ENCODE measurements at regions not wholly inside any gene's neighbourhood (a gene's known extent, or its start where the extent isn't known, plus 50 kb on each side); places are given as distances from the start of the nearest gene placed in this dataset.

DNA sequence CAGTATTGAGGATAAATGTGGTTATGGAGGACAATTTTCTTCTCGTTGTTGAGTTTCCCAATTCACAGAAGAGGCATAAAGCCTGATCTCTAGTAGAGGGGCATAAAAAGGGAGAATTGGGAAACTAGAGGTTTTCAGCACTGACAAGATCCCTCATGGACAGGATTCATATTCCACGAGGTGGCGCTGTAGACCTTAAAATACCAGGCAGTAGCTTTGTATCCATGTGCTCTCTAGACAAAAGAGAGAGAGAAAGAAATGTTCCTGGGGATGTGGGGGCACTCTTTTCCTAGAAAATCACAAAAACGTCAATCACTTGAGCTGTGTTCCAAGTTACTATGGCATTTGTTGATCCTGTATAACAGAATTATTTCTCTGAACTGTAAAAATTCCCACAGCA, 128.3 kb downstream of the MAGEE1 start:
- TF ChIP-seq, protein P1, sequence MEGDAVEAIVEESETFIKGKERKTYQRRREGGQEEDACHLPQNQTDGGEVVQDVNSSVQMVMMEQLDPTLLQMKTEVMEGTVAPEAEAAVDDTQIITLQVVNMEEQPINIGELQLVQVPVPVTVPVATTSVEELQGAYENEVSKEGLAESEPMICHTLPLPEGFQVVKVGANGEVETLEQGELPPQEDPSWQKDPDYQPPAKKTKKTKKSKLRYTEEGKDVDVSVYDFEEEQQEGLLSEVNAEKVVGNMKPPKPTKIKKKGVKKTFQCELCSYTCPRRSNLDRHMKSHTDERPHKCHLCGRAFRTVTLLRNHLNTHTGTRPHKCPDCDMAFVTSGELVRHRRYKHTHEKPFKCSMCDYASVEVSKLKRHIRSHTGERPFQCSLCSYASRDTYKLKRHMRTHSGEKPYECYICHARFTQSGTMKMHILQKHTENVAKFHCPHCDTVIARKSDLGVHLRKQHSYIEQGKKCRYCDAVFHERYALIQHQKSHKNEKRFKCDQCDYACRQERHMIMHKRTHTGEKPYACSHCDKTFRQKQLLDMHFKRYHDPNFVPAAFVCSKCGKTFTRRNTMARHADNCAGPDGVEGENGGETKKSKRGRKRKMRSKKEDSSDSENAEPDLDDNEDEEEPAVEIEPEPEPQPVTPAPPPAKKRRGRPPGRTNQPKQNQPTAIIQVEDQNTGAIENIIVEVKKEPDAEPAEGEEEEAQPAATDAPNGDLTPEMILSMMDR (IDR thresholded peaks at IDR 0.05): no peak
- TF ChIP-seq POLR2A (IDR thresholded peaks at IDR 0.05): no peak

Measured in testis (tissue), 2 donors.